Choroid plexus epithelial cell (primary cell): ENCODE measurements at regions not wholly inside any gene's neighbourhood (a gene's known extent, or its start where the extent isn't known, plus 50 kb on each side); places are given as distances from the start of the nearest gene placed in this dataset.

ENCODE experiments used
- DNase-seq: peaks from one replicate; pipeline ENCODE4 v3.0.0-alpha.2; 2010; ENCODE audit warnings: low read depth
- H3K4me3 ChIP-seq: 2 replicates; pipeline ENCODE4 v1.5.1; 2011; ENCODE audit warnings: low read depth, mild to moderate bottlenecking, control low read depth, low read length, moderate library complexity
- CTCF ChIP-seq: conservative IDR thresholded peaks from 2 replicates; pipeline ENCODE4 v1.5.1; 2011; ENCODE audit warnings: low read depth, mild to moderate bottlenecking, control low read depth, inconsistent platforms, low read length, moderate library complexity

- no peak for DNase-seq
- no peak for TF ChIP-seq CTCF
- H3K4me3 ChIP-seq: no peak overlapping the region
Observed at GRCh38 chr13:29911781-29912418, 61.5 kb upstream of the UBL3 start.

- peak; percentile 54 for DNase-seq
- no peak for TF ChIP-seq CTCF
- no peak overlapping the region for H3K4me3 ChIP-seq
Observed at GRCh38 chr13:29909975-29910674, 59.7 kb upstream of the UBL3 start.

- H3K4me3 ChIP-seq: no peak overlapping the region
- TF ChIP-seq CTCF: no peak
- DNase-seq: no peak
Observed at GRCh38 chr13:29909081-29909730, 58.8 kb upstream of the UBL3 start.

- DNase-seq: no peak
- TF ChIP-seq CTCF: no peak
- no peak overlapping the region for H3K4me3 ChIP-seq
Observed at GRCh38 chr13:29908416-29909080, 58.1 kb upstream of the UBL3 start.

- no peak for DNase-seq
- H3K4me3 ChIP-seq: no peak overlapping the region
Observed at GRCh38 chr13:29907670-29908069, 57.3 kb upstream of the UBL3 start.

More at GRCh38 chr13:29907670-29908069, 57.3 kb upstream of the UBL3 start:
- TF ChIP-seq CTCF: no peak
